Fibroblast of mammary gland (primary cell): ENCODE measurements at regions not wholly inside any gene's neighbourhood (a gene's known extent, or its start where the extent isn't known, plus 50 kb on each side); places are given as distances from the start of the nearest gene placed in this dataset.
A peak's percentile ranks its signal among the peaks of the same experiment; 100 is the strongest.

Source experiments
- DNase-seq: peaks from one replicate; pipeline ENCODE4 v3.0.0-alpha.2; 2010; ENCODE audit warnings: low read depth
- H3K4me3 ChIP-seq: 2 replicates; pipeline ENCODE4 v1.5.1; 2011; ENCODE audit warnings: low read depth, mild to moderate bottlenecking, low read length, moderate library complexity; ENCODE audit not compliant: control insufficient read depth
- CTCF ChIP-seq: conservative IDR thresholded peaks from 2 replicates; pipeline ENCODE4 v1.5.1; 2011; ENCODE audit warnings: low read depth, low read length, inconsistent platforms; ENCODE audit not compliant: control insufficient read depth, insufficient read depth

- TF ChIP-seq CTCF: no peak
- no peak overlapping the region for H3K4me3 ChIP-seq
- peak; percentile 60 for DNase-seq
These were observed 187.4 kb downstream of the CYYR1 start for GRCh38 chr21:26385721-26386120.

GRCh38 chr21:26379561-26379960, 193.5 kb downstream of the CYYR1 start:
- TF ChIP-seq CTCF: no peak
- no peak overlapping the region for H3K4me3 ChIP-seq
- no peak for DNase-seq

- DNase-seq: no peak
- no peak for TF ChIP-seq CTCF
- no peak overlapping the region for H3K4me3 ChIP-seq
These were observed 195.9 kb downstream of the CYYR1 start for GRCh38 chr21:26377111-26377694.

GRCh38 chr21:26374817-26375216, 198.3 kb downstream of the CYYR1 start:
- no peak overlapping the region for H3K4me3 ChIP-seq
- DNase-seq: no peak
- TF ChIP-seq CTCF: no peak

- H3K4me3 ChIP-seq: no peak overlapping the region
- no peak for DNase-seq
- no peak for TF ChIP-seq CTCF
These were observed 198.2 kb upstream of the APP start for GRCh38 chr21:26368591-26369320.

GRCh38 chr21:26366781-26367180, 196.2 kb upstream of the APP start:
- no peak overlapping the region for H3K4me3 ChIP-seq
- peak; percentile 10 for DNase-seq
- TF ChIP-seq CTCF: no peak
